GM21367 (cell line): ENCODE measurements at regions not wholly inside any gene's neighbourhood (a gene's known extent, or its start where the extent isn't known, plus 50 kb on each side); places are given as distances from the start of the nearest gene placed in this dataset.
"Not testable (repeated sequence)": the region's sequence is repeated elsewhere in the genome, so short reads cannot be mapped to it uniquely, and the experiment has no call there.

Experiments
- ATAC-seq: cut with Tn5 transposase; IDR thresholded peaks from one replicate; pipeline ENCODE4 v1.9.1; 2021; ENCODE audit not compliant: unreplicated experiment

- ATAC-seq = no peak
Observed at GRCh38 chr12:19896534-19896933, 457.2 kb downstream of the AEBP2 start.

DNA sequence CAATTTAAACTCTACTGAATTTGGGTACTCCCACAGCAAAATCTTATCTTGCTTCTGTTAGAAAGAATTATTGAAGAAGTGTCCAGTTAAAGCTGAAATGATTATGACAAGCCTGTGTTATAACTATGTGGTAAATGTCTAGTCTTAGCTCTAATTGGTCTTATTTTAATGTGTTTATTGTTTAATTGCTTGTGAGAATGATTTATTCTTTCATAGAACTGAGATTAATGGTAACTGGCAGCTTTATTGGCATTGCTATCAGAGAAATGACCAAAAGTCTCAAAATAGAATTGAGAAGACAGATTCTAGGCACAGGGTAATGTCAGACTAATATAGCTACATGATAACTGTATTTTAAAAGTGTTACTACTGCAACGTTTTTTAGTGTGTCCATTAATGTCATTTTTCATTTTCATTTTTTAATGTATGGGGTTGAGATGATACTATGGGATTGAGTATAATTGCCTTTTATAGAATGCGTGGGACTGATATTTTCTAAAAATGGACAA is 458.7 kb downstream of the AEBP2 start:
- ATAC-seq = no peak

DNA sequence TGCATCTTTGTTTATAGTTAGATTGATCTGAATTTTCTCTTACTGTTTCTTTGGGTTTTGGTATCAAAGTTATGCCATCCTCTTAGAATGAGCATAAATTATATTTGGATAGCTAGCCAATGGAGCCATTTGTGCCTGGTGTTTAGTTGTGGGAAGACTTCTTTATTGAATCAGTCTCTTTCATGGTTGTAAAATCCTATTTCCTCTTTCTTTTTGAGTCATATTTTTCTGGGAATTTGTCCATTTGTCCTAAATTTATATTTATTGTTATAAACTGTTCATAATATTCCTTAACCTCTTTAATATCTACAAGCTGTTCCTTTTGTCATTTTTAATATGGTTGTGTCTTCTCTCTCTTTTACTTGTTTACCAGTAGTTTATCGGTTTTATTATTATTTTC is 462.5 kb downstream of the AEBP2 start:
- no peak for ATAC-seq

DNA sequence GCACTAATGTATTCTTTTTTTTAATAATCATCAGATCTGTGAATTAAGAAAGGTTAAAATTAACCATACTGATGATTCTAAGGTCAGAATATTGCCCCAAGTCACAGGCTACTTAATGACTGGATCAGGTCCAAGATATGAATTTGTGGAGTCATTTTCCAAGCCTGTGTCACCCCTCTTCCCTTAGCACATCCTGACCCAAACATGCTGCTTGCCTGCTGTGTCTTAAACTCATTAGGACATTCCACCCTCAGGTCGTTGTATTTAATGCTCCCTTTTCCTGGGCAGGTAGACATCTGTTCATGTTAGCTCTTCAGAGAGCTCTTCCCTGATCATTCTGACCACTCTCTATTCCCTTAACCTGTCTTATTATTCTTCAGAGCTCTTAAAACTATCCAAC is 463.5 kb upstream of the PDE3A start:
- ATAC-seq = no peak

GRCh38 chr12:19908830-19909229 is 459.5 kb upstream of the PDE3A start:
- no peak for ATAC-seq

DNA sequence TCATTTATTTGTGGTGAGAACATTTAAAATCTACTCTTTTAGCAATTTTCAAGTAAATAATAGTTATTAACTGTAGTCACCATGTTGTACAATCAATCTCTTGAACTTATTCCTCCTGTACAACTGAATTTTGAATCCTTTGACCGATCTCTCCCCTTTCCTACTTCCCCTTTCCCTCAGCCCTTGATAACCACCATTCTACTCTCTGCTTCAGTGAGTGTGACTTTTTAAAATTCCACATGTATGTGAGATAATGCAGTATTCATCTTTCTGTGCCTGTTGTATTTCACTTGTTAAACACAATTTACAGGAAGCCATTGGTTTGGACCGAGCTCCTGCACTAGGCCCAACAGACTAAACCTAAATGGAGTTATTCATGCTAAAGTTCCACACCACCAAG is 458.9 kb upstream of the PDE3A start:
- no peak for ATAC-seq

- ATAC-seq = no peak
Observed at GRCh38 chr12:19910681-19911080, 457.7 kb upstream of the PDE3A start.

DNA sequence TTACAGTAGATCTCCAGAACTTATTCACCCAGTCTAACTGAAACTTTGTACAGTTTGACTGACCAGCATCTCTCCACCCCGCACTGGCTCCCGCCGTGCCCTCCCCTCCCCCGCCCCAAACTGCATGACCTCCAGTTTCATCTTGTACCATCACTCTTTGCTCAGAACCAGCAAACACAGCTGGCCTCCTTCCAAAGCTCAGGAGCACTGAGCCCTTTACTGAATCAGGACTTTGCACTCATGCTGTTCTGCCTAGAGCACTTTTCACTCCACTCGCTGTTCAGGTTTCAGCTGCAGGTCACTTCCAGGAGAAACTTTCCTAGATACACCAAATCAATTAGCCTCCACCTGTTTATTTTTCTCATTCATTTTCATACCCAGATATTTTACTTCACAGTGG is 455.3 kb upstream of the PDE3A start:
- ATAC-seq = no peak

GRCh38 chr12:19915392-19916195 is 452.7 kb upstream of the PDE3A start:
- ATAC-seq = no peak

DNA sequence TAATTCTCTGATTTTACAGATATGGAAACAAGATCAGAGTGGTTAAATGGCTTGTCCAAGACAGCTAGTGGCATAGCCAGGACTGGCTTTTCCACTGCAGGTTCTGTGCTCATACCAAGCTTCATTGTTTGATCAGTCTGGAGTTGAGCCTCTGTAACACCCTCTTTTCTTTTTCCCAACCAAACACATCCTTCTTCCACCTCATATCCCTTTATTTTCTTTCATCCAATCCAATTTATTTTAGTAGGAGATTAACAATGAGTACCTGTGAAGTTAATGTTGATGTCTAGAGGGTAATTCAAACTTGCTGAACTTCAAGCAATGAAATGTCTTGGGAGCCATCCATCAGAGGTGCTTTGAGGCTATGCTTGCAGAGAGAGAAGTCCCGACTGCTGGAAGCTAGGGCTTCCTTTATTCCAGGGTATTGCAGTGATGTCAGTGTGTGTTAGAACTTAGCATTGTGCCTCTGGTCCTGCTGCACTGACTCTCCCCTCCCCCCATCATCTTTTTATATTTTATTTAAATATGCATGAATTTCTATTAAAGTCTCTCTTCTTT is 452.1 kb upstream of the PDE3A start:
- no peak for ATAC-seq

GRCh38 chr12:19916974-19917373 is 451.4 kb upstream of the PDE3A start:
- ATAC-seq = no peak

- ATAC-seq = not testable (repeated sequence)
Observed at GRCh38 chr12:19921716-19922115, 446.6 kb upstream of the PDE3A start.

DNA sequence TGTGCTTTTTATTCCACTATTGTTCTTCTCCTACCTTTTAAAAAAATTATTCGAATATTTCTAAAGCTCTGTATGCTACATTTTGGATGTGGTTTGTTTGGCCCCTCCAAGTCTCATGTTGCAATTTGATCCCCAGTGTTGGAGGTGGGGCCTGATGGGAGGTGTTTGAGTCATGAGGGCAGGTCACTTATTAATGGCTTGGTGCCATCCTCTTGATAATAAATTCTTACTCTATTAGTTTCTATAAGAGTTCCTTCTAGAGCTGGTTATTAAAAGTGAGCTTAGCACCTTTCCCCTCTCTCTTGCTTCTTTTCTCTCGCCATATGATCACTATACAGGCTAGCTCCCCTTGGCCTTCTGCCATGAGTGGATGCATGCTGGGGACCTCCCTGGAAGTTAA is 445.6 kb upstream of the PDE3A start:
- no peak for ATAC-seq

- no peak for ATAC-seq
Observed at GRCh38 chr12:19924360-19924759, 444.0 kb upstream of the PDE3A start.

DNA sequence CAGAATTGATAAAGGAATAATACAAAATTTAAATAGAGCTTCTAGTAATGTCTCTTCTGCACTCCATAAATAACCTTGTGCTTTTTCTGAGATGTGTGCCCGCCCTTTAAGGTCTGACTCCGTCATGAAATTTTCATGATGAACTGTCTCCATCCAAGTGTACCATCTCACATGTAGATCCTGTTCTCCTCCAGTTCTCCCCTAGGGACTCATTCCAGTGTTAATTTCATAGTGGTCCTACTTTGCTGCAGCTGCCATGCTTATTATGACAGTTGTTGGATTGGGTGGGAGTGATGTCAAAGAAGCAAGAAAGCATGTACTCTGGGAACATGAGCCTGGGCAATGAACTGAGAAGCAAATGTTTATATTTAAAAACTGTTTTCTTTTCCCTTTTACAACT is 442.5 kb upstream of the PDE3A start:
- no peak for ATAC-seq

GRCh38 chr12:19926266-19926665 is 442.1 kb upstream of the PDE3A start:
- ATAC-seq = no peak

- no peak for ATAC-seq
Observed at GRCh38 chr12:19927661-19928060, 440.7 kb upstream of the PDE3A start.

- no peak for ATAC-seq
Observed at GRCh38 chr12:19932413-19932812, 435.9 kb upstream of the PDE3A start.

- no peak for ATAC-seq
Observed at GRCh38 chr12:19933924-19934323, 434.4 kb upstream of the PDE3A start.

DNA sequence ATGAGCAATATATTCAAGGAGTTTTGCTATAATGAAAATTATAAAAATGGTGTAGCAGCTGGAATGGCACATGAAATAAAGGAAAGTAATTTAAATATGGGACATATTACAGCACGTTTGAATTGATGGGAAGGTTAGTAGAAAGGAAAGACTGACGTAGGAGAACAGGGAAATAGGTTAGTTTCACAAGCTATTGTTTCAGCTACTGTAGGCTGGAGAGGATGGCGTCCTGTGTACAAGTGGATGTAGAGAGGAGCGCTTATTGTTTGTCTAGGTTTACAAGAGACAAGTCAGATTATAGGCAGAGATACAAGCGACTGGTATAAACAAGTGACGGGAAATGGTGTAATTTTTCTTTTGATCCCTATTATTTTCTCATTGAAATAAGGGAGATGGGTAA is 431.2 kb upstream of the PDE3A start:
- ATAC-seq = no peak

- ATAC-seq = no peak
Observed at GRCh38 chr12:19938031-19938430, 430.3 kb upstream of the PDE3A start.

DNA sequence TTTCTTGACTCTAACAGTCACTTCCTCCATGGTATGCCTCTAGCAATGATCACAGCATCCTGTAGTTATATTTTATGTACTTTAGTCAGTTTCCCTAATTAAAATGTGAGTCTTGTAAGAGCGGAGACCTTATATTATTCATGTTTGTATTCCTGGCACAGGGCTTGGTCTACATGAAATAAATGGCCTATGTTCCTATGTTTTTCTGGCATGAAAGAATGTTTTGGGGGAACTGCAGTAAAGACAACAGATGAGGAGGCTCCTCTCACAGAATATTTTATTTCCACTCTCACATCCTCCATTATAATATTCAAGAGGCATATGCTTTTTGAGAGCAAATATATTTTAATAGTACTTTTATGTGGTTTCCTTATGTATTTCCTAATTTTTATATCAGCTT is 429.8 kb upstream of the PDE3A start:
- ATAC-seq = no peak

GRCh38 chr12:19940267-19940666 is 428.1 kb upstream of the PDE3A start:
- ATAC-seq = no peak
